ENCODE measurements at regions not wholly inside any gene's neighbourhood (a gene's known extent, or its start where the extent isn't known, plus 50 kb on each side); places are given as distances from the start of the nearest gene placed in this dataset.

- Histone ChIP-seq H3K36me3 (ENCODE audit: control insufficient read depth, insufficient read depth, low read length) (no peaks in the 10 kb centered on the region), H3K27me3 (replicated peaks; ENCODE audit: control insufficient read depth, insufficient read depth, low read length) (no peaks in the 10 kb centered on the region), H3K4me3 (replicated peaks; ENCODE audit: low read depth, low read length) (no peak overlapping the region)
- no peak for DNase-seq (ENCODE audit: extremely low read depth, insufficient read length)
- TF ChIP-seq CTCF (IDR thresholded peaks at IDR 0.05; ENCODE audit: insufficient read depth, low read length, poor library complexity, severe bottlenecking) = no peak
These were observed 401.6 kb downstream of the VRK1 start for GRCh38 chr14:97198813-97199212.

GRCh38 chr14:97200245-97200644 is 403.1 kb downstream of the VRK1 start:
- Histone ChIP-seq H3K36me3 (ENCODE audit: control insufficient read depth, insufficient read depth, low read length) (no peaks in the 10 kb centered on the region), H3K4me3 (replicated peaks; ENCODE audit: low read depth, low read length) (no peak overlapping the region), H3K27me3 (replicated peaks; ENCODE audit: control insufficient read depth, insufficient read depth, low read length) (no peaks in the 10 kb centered on the region)
- no peak for TF ChIP-seq CTCF (IDR thresholded peaks at IDR 0.05; ENCODE audit: insufficient read depth, low read length, poor library complexity, severe bottlenecking)
- no peak for DNase-seq (ENCODE audit: extremely low read depth, insufficient read length)

- no peaks in the 10 kb centered on the region for H3K27me3 ChIP-seq (replicated peaks; ENCODE audit: control insufficient read depth, insufficient read depth, low read length)
- no peak for TF ChIP-seq CTCF (IDR thresholded peaks at IDR 0.05; ENCODE audit: insufficient read depth, low read length, poor library complexity, severe bottlenecking)
- H3K4me3 ChIP-seq (replicated peaks; ENCODE audit: low read depth, low read length) = no peak overlapping the region
- H3K36me3 ChIP-seq (ENCODE audit: control insufficient read depth, insufficient read depth, low read length) = no peaks in the 10 kb centered on the region
- DNase-seq (ENCODE audit: extremely low read depth, insufficient read length) = no peak
These were observed 409.7 kb downstream of the VRK1 start for GRCh38 chr14:97206916-97207315.

- no peak for DNase-seq (ENCODE audit: extremely low read depth, insufficient read length)
- TF ChIP-seq CTCF (IDR thresholded peaks at IDR 0.05; ENCODE audit: insufficient read depth, low read length, poor library complexity, severe bottlenecking) = no peak
- Histone ChIP-seq H3K27me3 (replicated peaks; ENCODE audit: control insufficient read depth, insufficient read depth, low read length) (no peaks in the 10 kb centered on the region), H3K36me3 (ENCODE audit: control insufficient read depth, insufficient read depth, low read length) (no peaks in the 10 kb centered on the region), H3K4me3 (replicated peaks; ENCODE audit: low read depth, low read length) (no peak overlapping the region)
These were observed 413.0 kb downstream of the VRK1 start for GRCh38 chr14:97210202-97210601.

- no peaks in the 10 kb centered on the region for H3K27me3 ChIP-seq (replicated peaks; ENCODE audit: control insufficient read depth, insufficient read depth, low read length)
- TF ChIP-seq CTCF (IDR thresholded peaks at IDR 0.05; ENCODE audit: insufficient read depth, low read length, poor library complexity, severe bottlenecking) = no peak
These were observed 415.2 kb downstream of the VRK1 start for GRCh38 chr14:97212399-97212798.

GRCh38 chr14:97213720-97214119 is 416.5 kb downstream of the VRK1 start:
- no peak overlapping the region for H3K4me3 ChIP-seq (replicated peaks; ENCODE audit: low read depth, low read length)

More at GRCh38 chr14:97212399-97212798, 415.2 kb downstream of the VRK1 start:
- DNase-seq (ENCODE audit: extremely low read depth, insufficient read length) = no peak
- Histone ChIP-seq H3K36me3 (ENCODE audit: control insufficient read depth, insufficient read depth, low read length) (no peaks in the 10 kb centered on the region), H3K4me3 (replicated peaks; ENCODE audit: low read depth, low read length) (no peak overlapping the region)

More at GRCh38 chr14:97213720-97214119, 416.5 kb downstream of the VRK1 start:
- H3K27me3 ChIP-seq (replicated peaks; ENCODE audit: control insufficient read depth, insufficient read depth, low read length) = no peaks in the 10 kb centered on the region
- no peaks in the 10 kb centered on the region for H3K36me3 ChIP-seq (ENCODE audit: control insufficient read depth, insufficient read depth, low read length)
- DNase-seq (ENCODE audit: extremely low read depth, insufficient read length) = no peak
- TF ChIP-seq CTCF (IDR thresholded peaks at IDR 0.05; ENCODE audit: insufficient read depth, low read length, poor library complexity, severe bottlenecking) = no peak

Data from GM06990 (cell line).